HG03469 (cell line): ENCODE measurements at regions not wholly inside any gene's neighbourhood (a gene's known extent, or its start where the extent isn't known, plus 50 kb on each side); places are given as distances from the start of the nearest gene placed in this dataset.

Experiments used
- ATAC-seq: cut with Tn5 transposase; IDR thresholded peaks from one replicate; pipeline ENCODE4 v1.9.1; 2021; ENCODE audit warnings: mild to moderate bottlenecking, moderate library complexity, moderate number of reproducible peaks; ENCODE audit not compliant: unreplicated experiment

DNA sequence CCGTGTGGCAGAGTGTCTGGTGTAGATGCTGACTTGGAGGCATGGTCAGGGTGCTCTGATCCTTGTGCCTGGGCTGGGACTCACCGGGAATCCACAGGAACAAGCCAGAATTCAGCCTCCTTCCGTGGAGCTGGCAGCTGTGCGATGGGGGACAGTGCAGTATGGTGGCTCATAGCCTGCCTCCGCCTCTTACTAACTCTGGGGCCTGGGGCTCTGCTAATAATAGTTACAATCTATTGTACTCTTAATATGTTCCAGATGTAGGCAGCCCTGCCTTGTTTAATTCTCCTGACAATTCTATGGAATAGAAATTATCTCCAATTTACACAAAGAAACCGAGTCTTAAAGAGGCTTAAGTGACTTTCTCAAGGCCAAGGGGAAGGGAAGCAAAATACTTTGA lies 77.6 kb downstream of the PCDH1 start:
- no peak for ATAC-seq

DNA sequence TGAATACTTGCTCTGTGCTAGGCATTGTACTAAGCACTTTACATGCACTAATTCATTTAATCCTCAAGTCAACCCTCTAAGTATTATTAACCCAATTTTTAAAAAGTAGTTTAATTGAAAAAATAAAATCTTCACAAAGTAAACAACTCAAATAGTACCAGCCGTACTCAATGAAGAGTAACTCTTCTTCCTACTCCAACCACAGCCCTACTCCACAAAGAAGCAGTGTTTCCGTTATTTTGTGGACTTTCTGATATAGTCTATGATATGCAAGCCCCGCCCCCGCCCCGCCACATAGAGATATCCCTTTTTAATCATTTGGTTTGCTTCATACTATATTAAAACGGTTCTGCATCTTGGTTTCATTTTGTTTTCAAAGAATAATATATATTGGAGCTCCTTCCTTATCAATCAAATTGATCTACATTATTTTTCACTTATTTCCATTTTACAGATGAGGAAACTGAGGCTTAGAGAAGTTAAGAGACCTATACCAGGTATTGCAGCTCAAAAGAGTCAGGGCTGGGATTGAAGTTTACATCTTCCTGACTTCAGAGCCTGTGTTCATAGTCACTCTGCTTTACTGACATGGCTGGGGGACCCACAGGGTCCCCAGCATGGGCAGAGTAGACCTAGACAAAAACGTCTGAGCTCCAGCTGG lies 78.6 kb downstream of the PCDH1 start:
- no peak for ATAC-seq

DNA sequence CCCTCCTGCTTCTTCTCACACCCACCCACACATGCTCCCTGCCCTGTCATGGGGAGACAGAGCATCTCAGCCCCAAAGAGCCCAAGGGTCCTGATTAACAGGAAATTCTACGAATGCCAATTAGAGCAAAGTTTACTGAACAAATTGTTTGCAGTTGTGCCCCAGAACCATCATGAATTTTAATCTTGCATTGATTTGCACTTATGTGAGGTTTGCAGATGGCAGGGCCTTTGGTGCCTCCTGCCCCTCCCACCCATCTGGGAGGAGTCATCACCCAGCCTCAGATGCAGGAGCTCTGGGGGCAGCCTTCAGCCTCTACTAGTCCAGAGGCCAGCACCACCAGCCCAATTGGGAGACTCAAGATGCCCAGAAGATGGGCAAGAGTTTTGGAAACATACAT lies 80.8 kb downstream of the PCDH1 start:
- ATAC-seq = no peak

DNA sequence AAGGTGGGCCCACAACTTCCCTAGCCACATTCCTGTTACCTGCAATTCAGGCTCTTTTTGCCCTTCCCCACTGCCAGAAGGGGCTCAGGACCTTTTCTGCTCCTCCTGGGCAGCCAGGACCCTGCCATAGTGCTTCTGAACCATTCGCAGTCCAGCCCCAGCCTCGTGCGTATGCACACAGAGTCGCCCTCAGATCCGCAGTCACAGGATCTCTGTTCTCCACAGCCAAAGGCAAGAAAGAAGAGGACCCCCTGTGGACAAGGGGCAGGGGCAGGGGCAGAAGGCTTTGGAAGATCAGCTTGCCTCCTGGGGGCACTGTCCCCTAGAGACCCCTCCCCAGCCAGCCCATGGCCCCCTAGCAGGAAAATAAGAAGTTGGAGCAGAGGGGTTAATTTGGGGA lies 82.8 kb downstream of the PCDH1 start:
- no peak for ATAC-seq

DNA sequence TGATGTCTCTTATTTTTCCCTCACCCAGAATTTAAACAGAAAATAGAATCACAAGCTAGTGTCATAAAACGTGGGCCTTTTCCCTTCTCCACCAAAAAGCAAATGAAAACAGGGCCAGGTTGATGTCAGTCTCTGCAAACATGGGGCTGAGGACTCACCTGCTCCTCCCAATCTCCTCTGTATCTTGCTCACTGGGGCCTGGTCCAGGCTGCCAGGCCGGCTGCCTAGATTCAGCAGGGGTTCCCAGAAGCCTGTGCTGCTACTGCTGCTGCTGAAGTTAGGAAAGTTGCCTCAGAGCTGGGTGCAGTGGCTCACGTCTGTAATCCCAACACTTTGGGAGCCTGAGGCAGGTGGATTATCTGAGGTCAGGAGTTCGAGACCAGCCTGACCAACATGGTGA lies 84.3 kb downstream of the PCDH1 start:
- no peak for ATAC-seq

DNA sequence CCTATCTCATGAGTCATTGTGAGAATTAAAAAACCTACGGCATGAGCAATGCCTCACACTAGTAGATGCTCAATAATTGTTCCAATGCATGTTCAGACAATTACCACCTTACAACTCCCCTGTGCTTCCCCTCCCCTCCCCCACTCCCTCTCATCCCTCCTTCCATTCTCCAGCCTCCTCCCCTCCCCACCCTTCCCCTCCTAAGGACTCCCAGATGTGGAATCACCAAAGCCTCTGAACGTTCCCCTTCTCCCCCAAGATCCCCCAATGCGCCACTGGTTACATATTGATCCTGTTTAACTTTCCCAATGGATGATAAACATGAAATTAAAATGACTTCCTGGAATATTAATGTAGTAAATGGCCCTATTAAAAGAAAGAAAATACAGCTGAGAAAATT lies 84.8 kb downstream of the PCDH1 start:
- no peak for ATAC-seq

DNA sequence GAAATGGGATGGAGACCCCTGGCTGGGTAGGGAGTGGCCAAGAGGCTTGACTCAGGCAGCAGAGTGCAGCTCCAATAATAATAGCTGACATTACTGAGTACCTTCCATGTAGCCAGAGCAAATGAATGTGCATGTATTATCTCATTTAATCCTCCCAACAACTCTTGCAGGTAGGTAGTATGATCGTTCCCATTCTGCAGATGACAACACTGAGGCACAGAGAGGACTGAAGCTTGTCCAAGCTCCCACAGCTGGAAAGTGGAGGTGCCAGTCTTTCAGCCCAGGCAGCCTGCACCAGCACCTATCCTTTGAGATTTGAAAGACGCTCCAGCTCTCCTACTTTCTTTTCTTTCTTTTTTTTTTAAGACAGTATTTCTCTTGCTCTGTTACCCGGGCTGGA lies 87.6 kb downstream of the PCDH1 start:
- ATAC-seq = no peak

DNA sequence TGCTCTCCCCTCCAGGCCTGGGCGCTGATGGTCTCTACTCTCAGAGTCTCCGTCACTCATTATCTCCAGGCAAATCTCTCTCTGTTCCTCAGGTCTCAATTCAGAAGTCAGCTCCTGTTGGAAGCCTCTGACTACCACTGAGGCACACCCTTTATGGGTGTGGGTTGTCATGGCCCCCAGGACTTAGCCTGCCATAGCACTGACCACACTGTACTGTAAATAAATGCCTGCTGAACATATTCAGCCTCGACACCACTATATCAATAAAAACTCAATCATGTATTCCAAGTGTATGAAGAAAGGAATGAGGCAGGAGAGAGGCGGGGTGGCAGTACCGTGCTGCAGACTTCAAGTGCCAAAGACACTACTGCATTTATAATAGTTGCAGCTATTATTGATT lies 88.9 kb downstream of the PCDH1 start:
- no peak for ATAC-seq

DNA sequence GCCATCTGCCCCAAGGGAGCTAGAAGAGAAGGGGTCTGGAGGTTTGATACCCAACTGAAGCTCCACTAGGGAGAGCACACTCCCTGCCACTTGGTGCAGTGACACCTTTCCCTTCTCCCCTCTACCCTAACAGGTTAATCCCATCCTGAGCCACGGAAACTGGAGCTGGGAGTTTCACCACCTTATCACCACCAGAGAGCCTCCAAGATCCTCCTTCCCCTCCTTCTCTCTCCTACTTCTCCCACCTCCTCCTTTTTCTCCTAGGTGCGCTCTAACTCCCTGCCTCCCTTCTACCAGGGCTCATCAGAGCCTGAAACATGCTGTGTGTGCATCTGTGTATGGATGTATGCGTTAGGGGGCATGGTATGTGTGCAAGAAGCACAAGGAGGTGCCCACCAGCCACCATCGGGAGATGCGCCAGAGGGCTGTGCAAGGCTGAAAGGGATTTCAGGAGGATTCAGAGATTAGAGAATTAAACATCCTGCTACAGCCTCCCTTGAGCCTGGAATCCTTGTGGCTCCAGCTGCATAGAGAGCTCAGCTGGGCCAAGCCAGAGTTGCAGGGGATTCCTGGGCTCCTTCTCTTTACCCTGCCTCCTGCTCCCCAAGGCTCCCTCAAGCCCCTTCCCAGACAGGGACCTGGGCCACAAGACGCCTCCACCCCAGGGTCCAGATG lies 89.8 kb downstream of the PCDH1 start:
- ATAC-seq = no peak

DNA sequence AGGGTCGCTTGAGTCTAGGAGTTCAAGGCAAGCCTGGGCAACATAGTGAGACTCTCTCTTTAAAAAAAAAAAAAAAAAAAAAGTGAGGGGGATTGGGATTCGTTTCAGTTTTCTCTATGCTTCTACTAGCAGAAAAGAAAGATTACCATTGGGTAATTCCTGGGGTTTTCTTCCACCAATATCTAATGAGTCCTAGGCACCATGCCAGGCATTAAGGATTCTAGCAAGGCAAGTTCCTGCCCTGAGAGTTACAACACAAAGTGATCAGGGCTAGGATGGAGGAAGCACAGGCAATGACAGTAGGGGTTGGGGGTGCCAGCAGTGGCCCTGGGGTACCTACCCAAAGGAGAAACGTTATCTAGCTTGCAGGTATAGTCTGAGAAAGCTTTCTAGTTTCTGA lies 90.8 kb downstream of the PCDH1 start:
- no peak for ATAC-seq

DNA sequence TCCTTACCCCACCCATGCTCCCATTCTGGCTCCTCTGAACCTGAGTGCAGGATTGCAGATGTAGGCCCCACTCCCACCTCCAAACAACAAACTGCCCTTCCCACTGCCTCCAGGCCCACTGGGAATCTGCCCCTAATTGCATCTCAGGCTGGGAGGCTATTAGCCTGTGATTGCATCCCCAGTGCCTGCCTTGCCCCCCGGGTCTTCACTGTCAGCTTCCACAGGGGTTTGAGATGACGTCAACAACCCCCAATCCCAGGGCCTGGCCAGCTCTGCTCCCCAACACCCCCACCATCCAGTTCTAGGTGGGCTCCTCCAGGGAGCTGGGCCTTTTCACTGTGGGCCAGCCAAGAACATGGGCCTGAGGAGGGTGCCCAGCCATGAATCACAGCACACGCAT lies 91.5 kb downstream of the PCDH1 start:
- no peak for ATAC-seq

DNA sequence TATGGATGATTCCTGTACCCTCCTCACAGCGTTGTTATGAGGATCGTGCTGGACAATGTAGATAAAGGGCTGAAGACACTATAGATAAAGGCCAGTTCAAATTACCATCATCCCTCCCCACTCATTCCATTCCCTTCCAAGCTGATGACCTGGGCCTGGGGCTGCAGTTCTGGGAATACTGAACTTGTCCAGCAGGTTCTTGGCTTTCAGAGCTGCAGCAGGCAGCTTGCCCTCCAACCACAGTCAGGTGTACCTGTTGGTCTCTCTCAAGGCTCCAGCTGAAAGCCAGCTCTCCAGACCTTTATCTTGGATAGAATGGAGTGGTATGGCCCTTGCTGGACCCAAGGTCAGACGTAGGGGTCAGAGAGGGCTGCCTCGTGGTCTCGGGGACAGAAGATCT lies 92.5 kb downstream of the PCDH1 start:
- no peak for ATAC-seq

DNA sequence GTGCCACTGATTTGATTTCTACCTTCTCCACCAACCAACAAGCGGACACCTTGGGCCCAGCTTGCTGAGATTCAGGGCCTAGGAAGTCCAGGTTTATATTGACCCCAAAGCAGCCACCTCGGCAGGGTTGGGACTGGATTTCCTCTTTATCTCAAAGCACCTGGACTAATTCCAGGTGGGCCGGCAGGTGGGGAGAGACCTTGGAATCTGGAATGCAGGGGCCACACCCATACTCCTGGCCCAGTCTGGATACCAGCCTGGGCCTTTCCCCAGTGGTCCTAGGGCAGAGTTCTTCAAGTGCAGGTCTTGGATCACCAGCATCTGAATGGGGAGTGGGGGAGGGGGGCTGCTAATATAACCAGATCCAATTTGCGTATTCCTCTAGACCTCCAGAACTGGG lies 93.1 kb downstream of the PCDH1 start:
- no peak for ATAC-seq

DNA sequence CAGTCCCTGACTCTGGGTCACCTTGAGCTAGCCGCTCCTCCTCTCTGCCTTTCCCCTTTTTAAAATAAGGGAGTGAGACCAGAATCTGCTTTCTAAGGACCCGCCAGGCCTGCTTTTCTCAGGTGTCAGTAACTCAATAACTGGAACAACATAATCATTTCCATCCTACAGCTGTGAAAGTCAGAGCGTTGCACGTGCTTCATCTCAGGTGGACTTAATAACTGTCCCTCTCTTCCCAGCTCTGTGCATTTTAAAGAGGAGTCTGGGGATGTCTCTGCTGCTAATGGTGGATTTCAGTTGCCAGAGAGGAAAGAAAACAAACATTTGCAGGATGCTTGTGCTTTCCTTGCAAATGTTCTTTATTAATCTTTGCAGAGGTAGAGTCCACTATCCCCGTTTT lies 93.7 kb downstream of the PCDH1 start:
- ATAC-seq = no peak

DNA sequence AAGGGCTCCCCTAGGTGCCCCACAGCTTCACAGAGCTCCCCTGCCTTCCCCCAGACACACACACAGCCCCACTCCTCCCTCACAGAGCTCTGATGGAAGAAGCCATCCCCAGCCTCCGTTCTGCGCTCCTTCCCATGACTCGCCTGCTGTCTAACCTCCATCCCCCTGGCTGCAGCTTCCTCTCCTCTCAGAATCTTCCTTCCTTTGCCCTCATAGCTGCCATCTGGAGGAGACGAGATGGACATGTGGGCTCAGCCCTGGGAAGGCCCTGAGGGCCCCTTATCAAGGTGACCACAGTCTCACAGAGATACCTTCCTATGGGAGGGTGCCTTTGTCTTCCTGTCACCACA lies 94.3 kb downstream of the PCDH1 start:
- no peak for ATAC-seq

DNA sequence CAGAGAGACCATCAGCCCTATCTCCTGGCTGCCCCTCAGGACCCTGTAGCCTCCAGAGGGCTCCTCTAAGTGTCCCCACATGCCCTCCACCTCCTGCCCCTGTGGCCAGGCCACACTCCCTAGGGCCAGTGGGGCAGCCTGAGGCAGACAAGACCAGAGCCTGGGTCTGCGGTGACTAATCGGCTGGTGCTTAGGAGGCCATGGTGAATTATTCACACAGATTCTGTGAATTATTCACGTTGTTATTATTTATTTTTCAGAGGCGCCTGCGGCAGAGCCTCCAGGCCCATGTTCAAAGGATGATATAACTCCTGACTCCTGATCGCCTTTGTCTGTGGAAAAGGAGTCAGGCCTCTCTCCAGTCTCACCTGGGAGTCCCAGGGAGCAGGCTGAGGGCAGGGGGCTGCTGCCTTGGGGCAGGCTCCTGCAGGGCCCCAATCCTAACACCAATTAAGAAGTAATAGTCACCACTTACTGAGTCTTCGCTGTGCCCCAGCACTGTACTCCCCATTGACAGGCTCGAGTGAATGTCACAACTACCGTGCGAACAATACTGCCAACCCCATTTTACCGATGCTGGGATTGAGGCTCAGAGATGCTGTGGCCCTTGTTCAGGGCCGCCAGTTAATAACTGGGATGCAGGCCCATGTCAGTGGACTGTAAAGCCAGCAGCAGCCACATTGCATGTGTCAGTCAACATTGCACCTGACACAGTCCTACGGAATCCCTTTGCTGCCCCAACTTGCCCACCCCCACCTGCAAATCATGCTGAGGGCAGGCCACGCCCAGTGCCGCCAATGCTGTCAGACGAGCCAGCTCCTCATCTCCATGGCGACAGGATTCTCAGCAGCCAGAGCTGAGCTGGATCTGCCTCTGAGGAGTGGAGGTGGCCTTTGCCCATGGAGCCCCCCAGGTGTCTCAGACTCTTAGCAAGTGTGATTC lies 94.9 kb downstream of the PCDH1 start:
- no peak for ATAC-seq

DNA sequence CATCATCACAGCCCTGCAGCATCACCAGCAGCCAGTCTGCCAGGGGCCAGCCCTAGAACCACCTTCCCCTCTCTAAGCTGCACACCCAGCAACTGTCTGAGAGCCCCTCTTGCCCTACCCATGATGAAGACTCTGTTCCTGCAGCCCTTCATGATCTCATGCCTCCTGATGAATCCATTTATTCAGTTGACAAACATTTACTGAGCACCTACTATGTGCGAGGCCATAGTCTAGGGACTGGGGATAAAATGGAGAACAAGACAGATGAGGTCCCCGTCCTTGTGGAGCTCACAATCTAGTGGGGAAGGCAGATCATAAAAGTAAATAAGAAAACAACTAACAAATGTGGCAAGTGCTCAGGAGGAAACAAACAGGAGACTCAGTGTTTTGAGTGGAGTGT lies 96.3 kb downstream of the PCDH1 start:
- ATAC-seq = no peak

DNA sequence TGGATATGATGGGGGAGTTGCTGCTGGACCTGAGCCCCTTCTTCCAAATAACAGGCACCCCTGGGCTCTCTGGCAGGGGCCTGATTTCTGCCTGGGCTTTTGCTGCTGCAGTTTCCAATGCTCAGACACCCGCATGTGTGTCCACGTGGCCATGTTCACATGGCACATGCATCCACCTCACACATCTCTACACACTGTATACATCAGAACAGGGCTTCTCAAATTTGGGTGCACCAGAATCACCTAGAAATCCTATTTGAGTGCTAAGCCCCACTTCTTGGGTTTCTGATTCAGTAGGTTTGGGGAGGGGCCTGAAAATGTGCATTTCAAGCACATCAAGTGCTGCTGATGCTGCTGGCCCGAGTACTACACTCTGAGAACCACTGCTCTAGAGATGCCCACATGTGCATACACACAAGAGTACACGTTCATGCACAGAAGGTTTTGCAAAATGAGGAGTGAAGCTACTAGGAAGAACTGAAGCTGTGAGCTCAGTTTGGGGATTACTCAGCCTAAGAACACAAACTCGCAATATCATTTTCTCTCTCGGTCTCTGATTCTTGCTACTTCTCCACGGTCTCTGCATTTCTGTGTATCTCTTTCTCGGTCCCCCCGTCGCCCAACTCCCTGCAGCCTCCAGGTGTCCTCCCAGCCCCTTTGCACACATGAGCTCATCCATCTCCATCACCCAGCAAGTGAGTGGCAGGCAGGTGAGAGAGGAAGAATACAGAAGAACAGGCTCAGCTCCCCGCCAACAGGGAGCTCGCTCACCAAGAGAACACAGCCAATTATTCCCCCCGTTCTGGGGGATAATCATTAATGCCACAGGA lies 97.0 kb downstream of the PCDH1 start:
- ATAC-seq = no peak

DNA sequence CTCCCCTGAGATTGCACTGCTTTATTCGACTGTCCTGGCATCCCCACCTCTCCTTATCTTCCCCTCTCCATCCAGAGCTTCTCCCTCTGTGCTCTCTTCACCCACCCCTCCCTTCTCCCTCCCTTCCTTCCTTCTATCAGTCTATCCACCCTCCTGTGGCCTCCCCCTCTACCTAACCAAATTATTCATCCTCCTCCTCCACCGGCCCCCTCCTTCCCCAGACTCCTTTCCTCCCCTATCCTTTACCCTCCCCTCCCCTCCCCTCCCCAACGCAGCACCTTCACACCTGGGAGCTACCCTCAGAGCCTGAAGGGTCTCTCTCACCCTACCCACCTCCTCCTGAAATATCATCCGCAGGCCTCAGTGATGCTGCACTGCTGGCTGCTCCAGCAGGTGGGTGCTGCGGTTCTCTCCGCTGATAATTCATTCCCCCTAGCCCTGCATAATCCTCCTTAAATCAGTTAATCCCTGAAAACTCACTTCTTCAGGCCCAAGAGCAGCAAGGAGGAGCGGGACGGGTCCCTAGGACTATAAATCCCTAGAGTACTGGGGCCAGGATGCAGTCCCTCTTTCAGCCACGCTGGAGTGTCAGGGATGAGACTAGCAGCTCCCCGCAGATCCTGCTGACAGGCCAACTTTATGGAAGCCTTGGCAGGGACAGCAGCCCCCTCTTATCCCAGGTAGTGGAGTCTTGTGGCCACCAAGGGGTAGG lies 97.8 kb downstream of the PCDH1 start:
- ATAC-seq = no peak

DNA sequence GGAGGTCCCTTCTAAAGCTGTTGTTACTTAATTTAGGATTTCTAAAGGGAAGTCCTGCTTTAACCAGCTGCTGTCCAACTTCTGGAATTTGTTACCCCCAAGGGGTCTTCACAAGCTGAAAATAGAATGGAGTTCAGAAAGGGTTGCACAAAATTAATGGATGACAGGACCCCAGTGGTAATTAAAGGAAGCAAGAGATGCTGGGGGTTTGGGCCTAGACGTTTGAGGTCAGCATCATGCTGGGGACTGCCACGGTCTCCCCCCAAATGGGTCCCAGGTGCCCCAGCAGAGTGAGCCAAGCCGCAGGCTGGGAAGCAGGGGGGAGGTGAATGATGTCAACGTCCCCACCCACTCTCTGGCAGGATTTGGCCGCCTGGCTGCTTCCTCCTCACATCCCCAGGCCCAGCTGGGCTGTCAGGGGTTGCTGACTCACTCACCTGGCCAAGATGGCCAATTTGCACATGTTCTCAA lies 97.5 kb upstream of the ARAP3 start:
- ATAC-seq = no peak
